PC-3 (cell line): ENCODE measurements at regions not wholly inside any gene's neighbourhood (a gene's known extent, or its start where the extent isn't known, plus 50 kb on each side); places are given as distances from the start of the nearest gene placed in this dataset.

ENCODE experiments used
- CTCF ChIP-seq: fragments of 300-600 bp; sonication (generic); conservative IDR thresholded peaks from 2 replicates; pipeline ENCODE4 v1.5.1; 2017; ENCODE audit warnings: antibody characterized with exemption, low read depth, mild to moderate bottlenecking, low read length
- EZH2phosphoT487 ChIP-seq: fragments of 300-600 bp; sonication (generic); IDR thresholded peaks from 2 replicates; pipeline ENCODE4 v1.6.1; 2018; ENCODE audit warnings: mild to moderate bottlenecking, antibody characterized with exemption, low read length, borderline replicate concordance

GRCh38 chr1:30040081-30041019, 683.0 kb downstream of the MATN1 start:
- no peak for TF ChIP-seq EZH2phosphoT487
- TF ChIP-seq CTCF = no peak
